ENCODE measurements at regions not wholly inside any gene's neighbourhood (a gene's known extent, or its start where the extent isn't known, plus 50 kb on each side); places are given as distances from the start of the nearest gene placed in this dataset.

DNA sequence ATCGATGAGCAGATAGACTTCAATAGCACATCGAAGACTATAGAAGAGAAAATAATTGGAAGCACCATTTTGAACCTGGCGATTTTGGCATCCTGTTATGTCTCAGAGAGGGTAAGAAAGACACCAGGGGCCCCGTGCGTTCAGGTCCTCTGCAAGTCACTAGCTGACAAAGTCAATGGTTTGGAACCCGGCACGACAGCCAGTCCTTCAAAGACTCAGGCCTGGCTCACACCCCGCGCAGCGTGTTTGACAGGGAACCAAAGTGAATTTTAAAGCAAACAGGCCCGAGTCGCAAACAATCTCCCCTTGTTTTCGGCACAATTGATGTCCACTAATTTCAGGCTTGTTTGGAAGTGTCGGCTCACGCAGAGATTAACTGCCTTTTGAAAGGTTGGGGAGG lies 716.6 kb downstream of the BRD1 start:
- no peak overlapping the region for H3K9ac ChIP-seq (ENCODE audit: low read depth in 1 of 2, low read length in 2 of 2)
- no peaks in the 10 kb centered on the region for H3K4me1 ChIP-seq (ENCODE audit: control insufficient read depth in 2 of 2, insufficient read depth in 2 of 2, low read length in 2 of 2)
- no peak overlapping the region for H3K27ac ChIP-seq (ENCODE audit: low read depth in 2 of 2, low read length in 2 of 2)
- no peaks in the 10 kb centered on the region for H3K9me3 ChIP-seq (ENCODE audit: control insufficient read depth in 2 of 2, low read length in 2 of 2)
- peaks cover 0 to 3% of the 10 kb centered on the region in 2 donors for H3K27me3 ChIP-seq (ENCODE audit: control insufficient read depth in 2 of 2, insufficient read depth in 2 of 2, low read length in 2 of 2)
- no peaks in the 10 kb centered on the region for H3K36me3 ChIP-seq (ENCODE audit: control insufficient read depth in 2 of 2, insufficient read depth in 2 of 2, low read length in 2 of 2)
- no peak overlapping the region for H3K4me3 ChIP-seq (ENCODE audit: low read length in 2 of 2)

- H3K4me1 ChIP-seq (ENCODE audit: control insufficient read depth in 2 of 2, insufficient read depth in 2 of 2, low read length in 2 of 2): no peaks in the 10 kb centered on the region
- H3K36me3 ChIP-seq (ENCODE audit: control insufficient read depth in 2 of 2, insufficient read depth in 2 of 2, low read length in 2 of 2): no peaks in the 10 kb centered on the region
- no peak overlapping the region for H3K4me3 ChIP-seq (ENCODE audit: low read length in 2 of 2)
- no peak overlapping the region for H3K9ac ChIP-seq (ENCODE audit: low read depth in 1 of 2, low read length in 2 of 2)
- H3K9me3 ChIP-seq (ENCODE audit: control insufficient read depth in 2 of 2, low read length in 2 of 2): no peaks in the 10 kb centered on the region
- H3K27me3 ChIP-seq (ENCODE audit: control insufficient read depth in 2 of 2, insufficient read depth in 2 of 2, low read length in 2 of 2): peaks cover 0 to 3% of the 10 kb centered on the region in 2 donors
- no peak overlapping the region for H3K27ac ChIP-seq (ENCODE audit: low read depth in 2 of 2, low read length in 2 of 2)
Observed at GRCh38 chr22:49108636-49109315, 718.9 kb downstream of the BRD1 start.

DNA sequence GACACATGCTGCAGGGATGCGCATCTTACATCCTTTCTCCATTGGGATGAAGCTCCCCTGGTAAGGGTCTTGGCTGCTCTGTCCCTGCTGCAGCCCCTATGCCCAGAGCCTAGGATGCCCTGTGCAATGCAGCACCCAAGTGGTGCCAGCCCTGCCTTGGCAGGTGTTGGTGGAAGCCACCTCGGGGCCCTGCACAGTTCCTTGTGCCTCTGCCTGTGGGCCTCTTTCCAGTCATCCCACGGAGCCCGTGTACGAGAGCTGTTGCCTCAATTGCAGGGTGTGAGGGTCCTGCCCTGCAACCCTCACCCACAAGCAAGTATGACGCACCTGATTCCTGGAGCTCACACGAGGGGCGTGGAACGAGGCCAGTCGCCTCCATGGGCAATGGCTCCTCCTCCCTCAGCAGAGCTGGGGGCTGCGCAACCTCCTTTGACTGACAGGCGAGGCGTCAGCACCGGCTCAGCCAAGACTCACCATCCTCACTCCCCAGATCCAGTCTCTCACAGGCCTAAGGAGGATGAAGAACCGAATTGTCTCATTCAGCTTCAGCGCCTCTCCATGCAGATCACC lies 719.6 kb downstream of the BRD1 start:
- no peaks in the 10 kb centered on the region for H3K9me3 ChIP-seq (ENCODE audit: control insufficient read depth in 2 of 2, low read length in 2 of 2)
- H3K27ac ChIP-seq (ENCODE audit: low read depth in 2 of 2, low read length in 2 of 2): no peak overlapping the region
- H3K4me3 ChIP-seq (ENCODE audit: low read length in 2 of 2): no peak overlapping the region
- no peaks in the 10 kb centered on the region for H3K4me1 ChIP-seq (ENCODE audit: control insufficient read depth in 2 of 2, insufficient read depth in 2 of 2, low read length in 2 of 2)
- peaks cover 0 to 3% of the 10 kb centered on the region in 2 donors for H3K27me3 ChIP-seq (ENCODE audit: control insufficient read depth in 2 of 2, insufficient read depth in 2 of 2, low read length in 2 of 2)
- no peak overlapping the region for H3K9ac ChIP-seq (ENCODE audit: low read depth in 1 of 2, low read length in 2 of 2)
- no peaks in the 10 kb centered on the region for H3K36me3 ChIP-seq (ENCODE audit: control insufficient read depth in 2 of 2, insufficient read depth in 2 of 2, low read length in 2 of 2)

GRCh38 chr22:49107561-49107960 lies 720.1 kb downstream of the BRD1 start:
- H3K4me1 ChIP-seq (ENCODE audit: control insufficient read depth in 2 of 2, insufficient read depth in 2 of 2, low read length in 2 of 2): no peaks in the 10 kb centered on the region
- H3K36me3 ChIP-seq (ENCODE audit: control insufficient read depth in 2 of 2, insufficient read depth in 2 of 2, low read length in 2 of 2): no peaks in the 10 kb centered on the region
- peaks cover 0 to 3% of the 10 kb centered on the region in 2 donors for H3K27me3 ChIP-seq (ENCODE audit: control insufficient read depth in 2 of 2, insufficient read depth in 2 of 2, low read length in 2 of 2)
- no peak overlapping the region for H3K9ac ChIP-seq (ENCODE audit: low read depth in 1 of 2, low read length in 2 of 2)
- no peaks in the 10 kb centered on the region for H3K9me3 ChIP-seq (ENCODE audit: control insufficient read depth in 2 of 2, low read length in 2 of 2)
- H3K4me3 ChIP-seq (ENCODE audit: low read length in 2 of 2): no peak overlapping the region
- H3K27ac ChIP-seq (ENCODE audit: low read depth in 2 of 2, low read length in 2 of 2): no peak overlapping the region

DNA sequence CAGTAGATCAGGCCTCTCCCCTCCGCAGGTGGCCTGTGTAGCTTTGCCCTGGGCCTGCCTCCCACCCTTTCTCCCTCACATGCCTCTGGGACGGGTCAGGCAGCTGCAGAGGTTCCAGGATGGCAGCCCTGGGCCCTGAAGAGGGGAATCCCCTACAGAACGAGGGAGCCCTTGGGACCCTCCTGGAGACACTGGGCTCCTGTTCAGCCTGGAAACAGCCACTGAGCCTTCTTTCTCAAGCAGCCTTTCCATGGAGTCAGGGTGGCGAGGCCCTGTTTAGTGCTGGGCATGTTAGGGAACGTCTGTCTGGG lies 720.9 kb downstream of the BRD1 start:
- H3K27ac ChIP-seq (ENCODE audit: low read depth in 2 of 2, low read length in 2 of 2): no peak overlapping the region
- H3K9me3 ChIP-seq (ENCODE audit: control insufficient read depth in 2 of 2, low read length in 2 of 2): no peaks in the 10 kb centered on the region
- H3K27me3 ChIP-seq (ENCODE audit: control insufficient read depth in 2 of 2, insufficient read depth in 2 of 2, low read length in 2 of 2): peaks cover 2 to 3% of the 10 kb centered on the region in 2 donors
- H3K9ac ChIP-seq (ENCODE audit: low read depth in 1 of 2, low read length in 2 of 2): no peak overlapping the region
- no peaks in the 10 kb centered on the region for H3K36me3 ChIP-seq (ENCODE audit: control insufficient read depth in 2 of 2, insufficient read depth in 2 of 2, low read length in 2 of 2)
- H3K4me1 ChIP-seq (ENCODE audit: control insufficient read depth in 2 of 2, insufficient read depth in 2 of 2, low read length in 2 of 2): no peaks in the 10 kb centered on the region
- H3K4me3 ChIP-seq (ENCODE audit: low read length in 2 of 2): no peak overlapping the region

GRCh38 chr22:49106096-49106841 lies 721.4 kb downstream of the BRD1 start:
- Histone ChIP-seq H3K36me3 (ENCODE audit: control insufficient read depth in 2 of 2, insufficient read depth in 2 of 2, low read length in 2 of 2) (no peaks in the 10 kb centered on the region), H3K27me3 (ENCODE audit: control insufficient read depth in 2 of 2, insufficient read depth in 2 of 2, low read length in 2 of 2) (peaks cover 2 to 3% of the 10 kb centered on the region in 2 donors), H3K27ac (ENCODE audit: low read depth in 2 of 2, low read length in 2 of 2) (no peak overlapping the region), H3K4me1 (ENCODE audit: control insufficient read depth in 2 of 2, insufficient read depth in 2 of 2, low read length in 2 of 2) (no peaks in the 10 kb centered on the region), H3K9me3 (ENCODE audit: control insufficient read depth in 2 of 2, low read length in 2 of 2) (no peaks in the 10 kb centered on the region), H3K4me3 (ENCODE audit: low read length in 2 of 2) (no peak overlapping the region), H3K9ac (ENCODE audit: low read depth in 1 of 2, low read length in 2 of 2) (no peak overlapping the region)

GRCh38 chr22:49104434-49104833 lies 723.2 kb downstream of the BRD1 start:
- Histone ChIP-seq H3K9me3 (ENCODE audit: control insufficient read depth in 2 of 2, low read length in 2 of 2) (no peaks in the 10 kb centered on the region), H3K4me1 (ENCODE audit: control insufficient read depth in 2 of 2, insufficient read depth in 2 of 2, low read length in 2 of 2) (no peaks in the 10 kb centered on the region), H3K4me3 (ENCODE audit: low read length in 2 of 2) (no peak overlapping the region), H3K27ac (ENCODE audit: low read depth in 2 of 2, low read length in 2 of 2) (no peak overlapping the region), H3K27me3 (ENCODE audit: control insufficient read depth in 2 of 2, insufficient read depth in 2 of 2, low read length in 2 of 2) (peaks cover 2 to 3% of the 10 kb centered on the region in 2 donors), H3K36me3 (ENCODE audit: control insufficient read depth in 2 of 2, insufficient read depth in 2 of 2, low read length in 2 of 2) (no peaks in the 10 kb centered on the region), H3K9ac (ENCODE audit: low read depth in 1 of 2, low read length in 2 of 2) (no peak overlapping the region)

DNA sequence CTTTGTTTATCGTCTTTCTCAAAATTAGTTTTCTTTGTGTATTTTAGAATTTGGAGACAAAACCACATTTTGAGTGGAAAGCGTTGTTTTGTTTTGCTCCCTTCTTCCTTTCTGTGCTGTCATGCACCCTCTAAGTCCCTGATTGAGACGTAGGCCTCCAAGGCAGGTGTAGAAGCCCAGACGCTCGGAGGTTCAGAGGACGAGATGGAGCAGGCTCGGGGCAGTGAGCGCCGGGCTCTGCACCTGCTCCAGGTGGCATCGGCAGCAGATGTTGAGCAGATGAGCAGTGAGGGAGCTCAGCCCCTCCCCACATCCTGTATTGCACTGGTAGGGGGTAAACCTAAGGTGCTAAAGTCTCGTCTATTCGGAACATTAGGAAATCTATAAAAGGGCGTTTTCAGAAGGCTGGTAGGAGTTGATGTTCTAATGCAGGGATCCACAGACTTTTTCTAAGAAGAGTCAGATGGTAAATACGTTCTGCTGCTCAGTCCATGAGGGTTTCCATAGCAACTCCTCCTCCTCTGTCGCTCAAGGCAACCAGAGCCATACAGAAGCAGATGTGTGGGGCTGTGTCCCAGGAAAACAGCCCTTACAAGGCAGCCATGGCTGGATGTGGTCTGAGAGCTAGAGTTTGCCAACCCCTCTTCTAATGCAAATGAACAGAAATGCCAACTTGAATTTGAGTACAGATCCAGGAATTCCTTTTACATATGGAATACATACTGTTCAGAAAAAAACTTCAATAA lies 724.2 kb downstream of the BRD1 start:
- Histone ChIP-seq H3K4me3 (ENCODE audit: low read length in 2 of 2) (no peak overlapping the region), H3K27me3 (ENCODE audit: control insufficient read depth in 2 of 2, insufficient read depth in 2 of 2, low read length in 2 of 2) (peaks cover 2 to 3% of the 10 kb centered on the region in 2 donors), H3K9me3 (ENCODE audit: control insufficient read depth in 2 of 2, low read length in 2 of 2) (no peaks in the 10 kb centered on the region), H3K27ac (ENCODE audit: low read depth in 2 of 2, low read length in 2 of 2) (no peak overlapping the region), H3K9ac (ENCODE audit: low read depth in 1 of 2, low read length in 2 of 2) (no peak overlapping the region), H3K36me3 (ENCODE audit: control insufficient read depth in 2 of 2, insufficient read depth in 2 of 2, low read length in 2 of 2) (no peaks in the 10 kb centered on the region), H3K4me1 (ENCODE audit: control insufficient read depth in 2 of 2, insufficient read depth in 2 of 2, low read length in 2 of 2) (no peaks in the 10 kb centered on the region)

DNA sequence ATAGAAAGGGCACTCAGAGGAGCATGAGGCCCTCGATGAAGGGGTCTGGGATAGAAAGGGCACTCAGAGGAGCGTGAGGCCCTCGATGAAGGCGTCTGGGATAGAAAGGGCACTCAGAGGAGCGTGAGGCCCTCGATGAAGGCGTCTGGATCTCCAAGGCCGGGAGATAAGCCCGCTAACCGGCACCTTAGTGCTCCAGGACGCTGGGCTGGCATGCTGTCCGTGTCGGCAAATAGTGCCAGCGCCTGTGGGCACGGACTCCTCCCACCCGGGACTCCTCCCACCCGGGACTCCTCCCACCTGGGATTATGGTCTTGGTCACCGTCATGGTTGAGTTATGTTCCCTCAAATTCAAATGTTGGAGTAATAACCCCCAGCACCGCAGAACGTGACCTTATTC lies 725.3 kb downstream of the BRD1 start:
- peaks cover 0 to 2% of the 10 kb centered on the region in 2 donors for H3K27me3 ChIP-seq (ENCODE audit: control insufficient read depth in 2 of 2, insufficient read depth in 2 of 2, low read length in 2 of 2)
- H3K4me3 ChIP-seq (ENCODE audit: low read length in 2 of 2): no peak overlapping the region
- no peak overlapping the region for H3K9ac ChIP-seq (ENCODE audit: low read depth in 1 of 2, low read length in 2 of 2)
- no peaks in the 10 kb centered on the region for H3K9me3 ChIP-seq (ENCODE audit: control insufficient read depth in 2 of 2, low read length in 2 of 2)
- no peak overlapping the region for H3K27ac ChIP-seq (ENCODE audit: low read depth in 2 of 2, low read length in 2 of 2)
- no peaks in the 10 kb centered on the region for H3K36me3 ChIP-seq (ENCODE audit: control insufficient read depth in 2 of 2, insufficient read depth in 2 of 2, low read length in 2 of 2)
- no peaks in the 10 kb centered on the region for H3K4me1 ChIP-seq (ENCODE audit: control insufficient read depth in 2 of 2, insufficient read depth in 2 of 2, low read length in 2 of 2)

DNA sequence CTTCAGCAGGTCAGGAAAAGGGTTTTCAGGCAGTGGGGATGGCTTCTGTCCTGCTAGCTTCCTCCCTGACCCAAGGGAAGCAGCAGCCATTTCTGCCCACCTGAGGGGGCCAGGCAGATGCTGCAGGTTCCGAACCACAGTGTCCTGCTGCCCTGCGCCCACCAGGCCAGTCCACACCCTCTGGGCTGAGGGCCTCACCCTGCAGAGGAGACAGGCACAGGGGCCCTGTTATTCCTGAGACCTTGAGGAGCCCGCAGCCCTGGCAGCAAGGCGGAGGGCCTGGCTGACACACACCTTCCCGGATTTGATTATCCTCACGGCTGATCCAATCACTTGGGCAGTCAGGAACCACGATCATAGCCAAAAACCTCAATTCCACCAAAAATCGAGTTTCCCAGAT lies 725.8 kb downstream of the BRD1 start:
- no peaks in the 10 kb centered on the region for H3K9me3 ChIP-seq (ENCODE audit: control insufficient read depth in 2 of 2, low read length in 2 of 2)
- no peak overlapping the region for H3K27ac ChIP-seq (ENCODE audit: low read depth in 2 of 2, low read length in 2 of 2)
- peaks cover 0 to 2% of the 10 kb centered on the region in 2 donors for H3K27me3 ChIP-seq (ENCODE audit: control insufficient read depth in 2 of 2, insufficient read depth in 2 of 2, low read length in 2 of 2)
- no peak overlapping the region for H3K9ac ChIP-seq (ENCODE audit: low read depth in 1 of 2, low read length in 2 of 2)
- no peaks in the 10 kb centered on the region for H3K36me3 ChIP-seq (ENCODE audit: control insufficient read depth in 2 of 2, insufficient read depth in 2 of 2, low read length in 2 of 2)
- H3K4me1 ChIP-seq (ENCODE audit: control insufficient read depth in 2 of 2, insufficient read depth in 2 of 2, low read length in 2 of 2): no peaks in the 10 kb centered on the region
- H3K4me3 ChIP-seq (ENCODE audit: low read length in 2 of 2): no peak overlapping the region
